Stimulated activated CD4-positive, alpha-beta T cell treated with anti-CD3 and anti-CD28 coated beads, TNF-alpha, amount 100 ng/mL, for 24 hours (primary cell): ENCODE measurements at regions not wholly inside any gene's neighbourhood (a gene's known extent, or its start where the extent isn't known, plus 50 kb on each side); places are given as distances from the start of the nearest gene placed in this dataset.
"Not testable (repeated sequence)": the region's sequence is repeated elsewhere in the genome, so short reads cannot be mapped to it uniquely, and the experiment has no call there.

Experiments
- DNase-seq, 3 experiments: peaks; one replicate each; pipeline ENCODE4 v3.0.0-alpha.2; 2020; ENCODE audit warnings: low read depth in 3 of 3

- DNase-seq: no peak
Measured at GRCh38 chr15:96046620-96047240, 283.8 kb upstream of the NR2F2 start.

- DNase-seq: no peak
Measured at GRCh38 chr15:96047255-96047931, 283.1 kb upstream of the NR2F2 start.

DNA sequence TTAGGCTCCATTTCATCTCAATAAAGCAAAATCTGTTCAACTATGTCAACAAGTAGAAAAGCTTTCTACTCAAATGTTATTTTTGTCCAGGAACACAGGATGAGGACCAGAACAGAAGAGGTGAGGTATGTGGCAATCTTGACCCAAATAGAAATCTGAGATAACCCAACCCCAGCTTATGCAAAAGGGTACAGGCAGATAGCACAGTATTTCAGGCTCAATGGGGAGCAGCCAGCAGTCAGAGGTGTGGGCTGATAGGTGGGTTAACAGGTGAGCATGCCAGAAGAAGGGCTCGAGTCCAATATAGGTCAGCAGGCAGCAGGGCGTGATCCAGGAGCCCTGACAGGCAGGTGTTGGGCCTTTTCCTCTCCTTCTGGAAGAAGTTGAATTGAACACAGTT is 281.2 kb upstream of the NR2F2 start:
- DNase-seq: no peak

GRCh38 chr15:96049766-96050165 is 280.7 kb upstream of the NR2F2 start:
- DNase-seq: no peak

GRCh38 chr15:96051598-96051997 is 278.9 kb upstream of the NR2F2 start:
- no peak for DNase-seq

GRCh38 chr15:96052154-96052553 is 278.3 kb upstream of the NR2F2 start:
- DNase-seq: no peak

DNA sequence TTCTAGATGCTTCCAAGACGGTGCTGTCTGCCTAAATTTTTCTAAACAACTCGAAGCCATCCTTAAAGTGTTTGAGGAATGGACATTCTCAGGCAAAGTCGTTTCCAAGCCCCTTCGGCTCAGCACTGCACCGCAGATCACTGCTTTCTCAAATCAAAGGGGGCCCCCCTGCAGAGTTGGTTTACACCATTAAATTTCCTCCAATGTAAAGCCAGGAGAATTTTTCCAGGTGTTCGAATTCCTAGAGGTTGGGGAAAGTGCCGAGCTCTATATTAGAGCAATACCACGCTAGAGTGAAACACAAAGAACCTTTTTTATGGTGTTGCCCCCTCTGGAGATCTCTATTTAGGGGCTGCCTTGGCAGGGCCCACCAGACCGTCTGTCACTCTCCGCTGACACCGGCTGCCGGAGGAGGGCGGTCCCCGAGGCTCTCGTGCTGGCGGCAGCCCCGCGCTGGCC is 277.9 kb upstream of the NR2F2 start:
- no peak for DNase-seq

DNA sequence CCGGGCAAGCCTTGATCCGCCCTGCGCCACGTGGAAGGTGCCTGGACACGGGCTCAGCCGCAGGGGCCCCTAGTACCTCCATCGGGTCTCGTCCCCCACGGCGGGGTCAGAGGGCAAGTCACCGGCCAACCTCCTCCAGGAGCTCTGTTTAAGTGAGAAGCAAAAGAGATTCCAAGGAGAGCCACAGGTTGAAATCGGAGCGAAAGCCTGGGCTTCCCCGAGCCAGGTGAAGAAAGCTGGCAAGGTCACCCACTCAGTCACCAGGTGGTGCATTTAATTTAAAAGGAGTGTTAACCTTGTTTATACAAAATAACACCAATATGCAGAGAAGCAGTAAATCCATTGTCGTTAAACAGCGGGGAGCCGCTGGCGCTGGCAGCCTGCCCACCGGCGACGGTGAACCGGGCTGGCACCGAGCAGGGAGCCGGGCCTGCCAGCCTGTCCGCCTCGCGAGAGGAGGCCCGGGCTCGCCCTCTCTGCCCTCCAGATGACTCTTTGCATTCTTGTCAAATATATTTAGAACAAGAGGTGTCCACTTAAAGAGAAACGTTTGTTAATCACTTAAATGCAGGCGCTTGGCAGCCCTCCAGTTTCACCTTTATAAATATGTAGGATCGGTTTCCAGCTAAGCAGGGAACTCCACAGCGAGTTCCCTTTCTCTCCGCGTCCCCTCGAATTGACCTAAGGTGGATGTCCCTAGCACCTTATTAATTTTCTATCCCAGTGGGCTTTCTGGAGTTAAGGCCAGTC is 277.3 kb upstream of the NR2F2 start:
- no peak for DNase-seq

DNA sequence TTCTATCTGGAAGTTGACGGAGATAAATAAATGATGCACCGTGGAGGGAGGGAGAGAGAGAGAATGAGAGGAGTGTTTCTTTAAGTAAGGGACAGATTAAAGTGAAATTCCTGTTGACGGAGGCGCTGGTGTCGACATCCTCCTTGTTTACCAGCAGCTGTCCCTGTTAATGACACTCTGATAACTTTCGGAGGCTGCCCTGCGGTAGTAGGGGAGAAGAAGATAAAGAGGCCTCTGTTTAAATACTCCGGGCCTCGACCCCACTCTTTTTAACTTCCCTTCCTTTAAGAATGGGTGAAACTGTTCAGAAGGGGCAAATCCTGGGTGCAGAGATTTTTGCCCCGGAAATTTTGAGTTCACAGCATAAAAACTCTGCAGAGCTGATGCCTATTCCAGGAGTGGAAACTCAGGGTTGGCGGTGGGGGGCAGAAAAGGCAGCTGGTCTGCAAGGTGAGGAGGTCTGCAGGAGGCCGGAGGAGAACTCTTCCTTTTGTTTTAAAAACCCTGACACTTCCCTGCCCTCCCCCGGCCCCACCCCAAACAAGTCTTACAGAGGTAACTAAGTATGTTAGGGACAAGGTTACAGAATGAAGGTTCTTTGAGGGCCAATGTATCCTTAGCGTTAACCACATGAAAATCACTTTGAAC is 276.6 kb upstream of the NR2F2 start:
- no peak for DNase-seq

GRCh38 chr15:96054621-96055020 is 275.9 kb upstream of the NR2F2 start:
- DNase-seq: no peak

GRCh38 chr15:96058103-96058851 is 272.2 kb upstream of the NR2F2 start:
- DNase-seq: no peak

DNA sequence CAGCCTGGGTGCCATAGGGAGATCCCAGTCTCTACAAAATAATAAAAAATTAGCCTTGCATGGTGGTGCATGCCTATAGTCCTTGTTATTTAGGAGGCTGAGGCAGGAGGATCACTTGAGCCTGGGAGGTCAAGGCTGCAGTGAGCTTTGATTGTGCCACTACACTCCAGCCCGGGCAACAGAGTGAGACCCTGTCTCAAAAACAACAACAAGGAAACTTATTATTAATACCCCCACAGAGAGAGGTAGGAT is 271.7 kb upstream of the NR2F2 start:
- DNase-seq: not testable (repeated sequence)

DNA sequence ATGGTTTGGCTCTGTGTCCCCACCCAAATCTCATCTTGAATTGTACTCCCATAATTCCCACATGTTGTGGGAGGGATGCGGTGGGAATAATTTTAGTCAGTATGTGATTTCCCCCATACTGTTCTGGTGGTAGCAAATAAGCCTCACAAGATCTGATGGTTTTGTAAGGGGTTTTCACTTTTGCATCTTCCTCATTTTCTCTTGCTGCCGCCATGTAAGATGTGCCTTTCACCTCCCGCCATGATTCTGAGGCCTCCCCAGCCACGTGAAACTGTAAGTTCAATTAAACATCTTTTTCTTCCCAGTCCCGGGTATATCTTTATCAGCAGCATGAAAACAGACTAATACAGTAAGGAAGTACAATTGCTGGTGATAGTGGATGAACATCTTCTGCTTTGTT is 269.9 kb upstream of the NR2F2 start:
- not testable (repeated sequence) for DNase-seq

DNA sequence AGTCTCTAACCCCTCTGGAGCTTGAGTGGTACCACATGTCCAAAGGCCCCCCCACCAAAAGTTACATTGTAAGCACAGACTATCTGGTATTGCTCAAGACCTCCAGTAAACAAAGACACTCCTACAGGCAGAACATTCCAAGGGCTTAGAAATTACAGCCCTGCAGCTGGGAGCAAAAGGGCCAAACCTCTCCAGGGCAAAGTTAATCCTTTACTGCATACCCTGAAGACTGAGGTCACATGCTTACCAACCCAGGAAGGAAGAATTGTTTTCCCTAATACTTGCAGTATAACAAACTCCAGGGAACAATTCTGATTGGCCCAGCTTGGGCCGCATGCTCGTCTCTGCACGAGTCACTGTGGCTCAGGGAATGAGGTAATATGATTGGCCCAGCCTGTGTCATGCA is 266.1 kb upstream of the NR2F2 start:
- no peak for DNase-seq

- DNase-seq: no peak
Measured at GRCh38 chr15:96066126-96066525, 264.4 kb upstream of the NR2F2 start.

GRCh38 chr15:96066852-96067495 is 263.5 kb upstream of the NR2F2 start:
- DNase-seq: no peak

DNA sequence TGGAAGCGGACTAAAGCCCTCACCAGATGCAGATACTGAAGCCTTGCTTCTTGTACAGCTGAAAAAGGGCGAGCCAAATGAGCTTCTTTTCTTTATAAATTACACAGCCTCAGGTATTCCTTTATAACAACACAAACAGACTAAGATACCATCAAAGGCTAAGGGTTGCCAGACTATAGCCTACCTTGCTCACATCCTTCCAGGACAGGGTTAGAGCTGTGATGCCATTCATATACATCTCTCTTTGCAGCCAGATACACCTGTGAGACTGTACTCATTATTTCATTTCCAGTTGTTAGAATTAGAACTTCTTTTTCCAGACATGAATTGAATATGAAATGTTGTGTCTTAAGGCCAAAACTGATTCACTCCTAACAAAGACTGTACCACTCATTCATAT is 262.8 kb upstream of the NR2F2 start:
- DNase-seq: no peak

DNA sequence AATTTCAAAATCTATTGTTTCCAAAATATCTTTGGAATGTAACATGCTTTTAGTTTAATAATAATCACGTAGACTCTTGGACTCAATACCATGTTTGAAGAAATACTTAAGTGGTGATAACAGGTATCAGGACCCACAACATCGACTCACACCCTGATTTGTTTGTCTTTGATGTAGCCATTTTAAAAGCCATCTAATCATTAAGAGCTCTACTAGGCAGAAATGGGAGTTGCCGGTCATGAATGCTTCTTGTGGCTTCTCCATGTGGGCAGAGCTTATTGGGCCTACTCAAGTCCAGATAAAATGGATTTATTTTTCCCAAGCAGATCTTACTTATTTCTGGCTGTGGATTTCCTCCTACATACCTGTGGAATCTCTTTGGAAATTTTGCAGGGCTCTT is 261.6 kb upstream of the NR2F2 start:
- DNase-seq: no peak

DNA sequence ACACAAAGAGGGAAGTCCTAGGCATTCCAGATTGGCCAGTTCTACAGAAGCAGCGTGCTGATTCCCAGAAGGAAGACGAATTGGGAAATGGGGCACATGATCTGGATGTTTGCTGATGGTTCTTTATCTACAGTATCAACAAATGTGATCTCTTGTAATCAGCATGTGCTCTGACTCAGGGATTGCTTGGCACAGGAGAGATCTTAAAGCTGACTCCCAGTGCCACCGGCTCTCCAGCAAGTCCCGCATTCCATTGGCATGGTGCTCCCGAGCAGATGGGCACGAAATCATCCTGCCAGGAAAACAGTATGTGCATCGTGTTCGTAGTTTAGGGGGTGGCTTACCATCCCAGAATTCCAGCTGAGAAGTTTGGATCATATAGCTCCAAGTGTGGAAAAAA is 259.9 kb upstream of the NR2F2 start:
- DNase-seq: no peak

GRCh38 chr15:96072821-96073220 is 257.7 kb upstream of the NR2F2 start:
- no peak for DNase-seq

GRCh38 chr15:96073908-96074307 is 256.6 kb upstream of the NR2F2 start:
- no peak for DNase-seq

- DNase-seq: no peak
Measured at GRCh38 chr15:96075895-96076294, 254.6 kb upstream of the NR2F2 start.
